GM23338 (cell line): ENCODE measurements at regions not wholly inside any gene's neighbourhood (a gene's known extent, or its start where the extent isn't known, plus 50 kb on each side); places are given as distances from the start of the nearest gene placed in this dataset.
A peak's percentile ranks its signal among the peaks of the same experiment; 100 is the strongest.

Source experiments
- ATAC-seq: fragments of 200-7000 bp; cut with Tn5 transposase; 3 replicates; pipeline ENCODE4 v1.9.1; 2020
- DNase-seq: peaks from one replicate; pipeline ENCODE4 v3.0.0-alpha.2; 2015; ENCODE audit warnings: low spot score
- H2AFZ ChIP-seq: fragments of 200-600 bp; sonication (generic); 2 replicates; pipeline ENCODE4 v1.8.0; 2016; ENCODE audit warnings: antibody characterized with exemption, mild to moderate bottlenecking, moderate library complexity
- H3F3A ChIP-seq: fragments of 200-600 bp; sonication (generic); replicated peaks from 2 replicates; pipeline ENCODE4 v1.8.0; 2017; ENCODE audit warnings: antibody characterized with exemption, mixed run types, low read depth
- H3K27ac ChIP-seq: fragments of 200-600 bp; sonication (generic); 2 replicates; pipeline ENCODE4 v1.6.1; 2016; ENCODE audit warnings: low read depth
- H3K27me3 ChIP-seq: fragments of 200-600 bp; sonication (generic); 2 replicates; pipeline ENCODE4 v1.8.0; 2016; ENCODE audit warnings: mild to moderate bottlenecking, mixed run types, moderate library complexity; ENCODE audit not compliant: insufficient read depth
- H3K36me3 ChIP-seq: fragments of 200-600 bp; sonication (generic); 2 replicates; pipeline ENCODE4 v1.8.0; 2016; ENCODE audit warnings: mild to moderate bottlenecking; ENCODE audit not compliant: insufficient read depth
- H3K4me1 ChIP-seq: fragments of 200-600 bp; sonication (generic); 2 replicates; pipeline ENCODE4 v1.8.0; 2016; ENCODE audit warnings: mild to moderate bottlenecking, moderate library complexity; ENCODE audit not compliant: insufficient read depth
- H3K4me2 ChIP-seq: fragments of 200-600 bp; sonication (generic); 2 replicates; pipeline ENCODE4 v1.7.1; 2017; ENCODE audit warnings: mixed run types
- H3K4me3 ChIP-seq: fragments of 200-600 bp; sonication (generic); 2 replicates; pipeline ENCODE4 v1.6.1; 2016; ENCODE audit warnings: mixed run types
- H3K79me2 ChIP-seq: fragments of 200-600 bp; sonication (generic); replicated peaks from 2 replicates; pipeline ENCODE4 v1.8.0; 2017; ENCODE audit warnings: mild to moderate bottlenecking; ENCODE audit not compliant: insufficient read depth
- H3K9me2 ChIP-seq: fragments of 200-600 bp; sonication (generic); 2 replicates; pipeline ENCODE4 v1.8.0; 2017; ENCODE audit not compliant: insufficient read depth
- H4K20me1 ChIP-seq: fragments of 200-600 bp; sonication (generic); replicated peaks from 2 replicates; pipeline ENCODE4 v1.8.0; 2017; ENCODE audit warnings: mild to moderate bottlenecking; ENCODE audit not compliant: insufficient read depth
- H3K27ac Mint-ChIP-seq: 2 replicates; pipeline ENCODE4 v1.8.0; 2020; ENCODE audit warnings: inconsistent platforms, mild to moderate bottlenecking, moderate library complexity, mixed read lengths
- H3K27me3 Mint-ChIP-seq: 3 replicates; pipeline ENCODE4 v1.8.0; 2022; ENCODE audit warnings: low read depth, mild to moderate bottlenecking, moderate library complexity, mixed read lengths, inconsistent platforms; ENCODE audit not compliant: insufficient read depth, poor library complexity
- H3K36me3 Mint-ChIP-seq: 3 replicates; pipeline ENCODE4 v1.8.0; 2021; ENCODE audit warnings: low read depth, mild to moderate bottlenecking, inconsistent platforms, moderate library complexity, mixed read lengths
- H3K4me1 Mint-ChIP-seq: 3 replicates; pipeline ENCODE4 v1.8.0; 2020; ENCODE audit warnings: mild to moderate bottlenecking, inconsistent platforms, mixed read lengths
- H3K4me3 Mint-ChIP-seq: 3 replicates; pipeline ENCODE4 v1.8.0; 2021; ENCODE audit warnings: moderate library complexity, mild to moderate bottlenecking, inconsistent platforms, mixed read lengths
- H3K9me3 Mint-ChIP-seq: 3 replicates; pipeline ENCODE4 v1.8.0; 2020; ENCODE audit warnings: moderate library complexity, mild to moderate bottlenecking, inconsistent platforms, mixed read lengths
- CREB1 ChIP-seq: fragments of 250-450 bp; sonication (Bioruptor Pico); IDR thresholded peaks from 2 replicates; pipeline ENCODE4 v1.5.0; 2020; ENCODE audit warnings: low read depth, mild to moderate bottlenecking, moderate library complexity
- EZH2 ChIP-seq: fragments of 200-600 bp; sonication (generic); IDR thresholded peaks from one replicate; pipeline ENCODE4 v1.8.0; 2017; ENCODE audit warnings: antibody characterized with exemption, mild to moderate bottlenecking, low read depth; ENCODE audit not compliant: unreplicated experiment
- EZH2phosphoT487 ChIP-seq: fragments of 200-600 bp; sonication (generic); IDR thresholded peaks from one replicate; pipeline ENCODE4 v1.8.1; 2018; ENCODE audit warnings: antibody characterized with exemption; ENCODE audit not compliant: unreplicated experiment
- JUNB ChIP-seq: IDR thresholded peaks from one replicate; pipeline ENCODE4 v1.6.1; 2016; ENCODE audit warnings: antibody characterized with exemption; ENCODE audit not compliant: unreplicated experiment
- NANOG ChIP-seq: IDR thresholded peaks from 2 replicates; pipeline ENCODE4 v1.6.1; 2016; ENCODE audit warnings: antibody characterized with exemption, borderline replicate concordance
- POLR2AphosphoS5 ChIP-seq: IDR thresholded peaks from 2 replicates; pipeline ENCODE4 v1.6.1; 2016; ENCODE audit warnings: antibody characterized with exemption, low read depth
- STAT1 ChIP-seq: IDR thresholded peaks from one replicate; pipeline ENCODE4 v1.6.1; 2016; ENCODE audit warnings: antibody characterized with exemption; ENCODE audit not compliant: unreplicated experiment
- ZNF114 ChIP-seq: fragments of 250-450 bp; sonication (Bioruptor Pico); IDR thresholded peaks from 2 replicates; pipeline ENCODE4 v1.5.0; 2020; ENCODE audit warnings: mild to moderate bottlenecking, moderate library complexity
- TF ChIP-seq, protein P1 (sequence below), 2 experiments: fragments of 200-600 bp in 1 of 2; sonication (generic) in 1 of 2; conservative IDR thresholded peaks; 2 replicates each; pipeline versions ENCODE4 v1.5.1 to v1.6.1; 2016 to 2017; ENCODE audit warnings: antibody characterized with exemption in 2 of 2, low read depth in 2 of 2, mild to moderate bottlenecking in 2 of 2, moderate library complexity in 1 of 2
- TF ChIP-seq, protein P2 (sequence below): fragments of 250-450 bp; sonication (Bioruptor Pico); IDR thresholded peaks from 2 replicates; pipeline ENCODE4 v1.5.0; 2020; ENCODE audit warnings: mild to moderate bottlenecking, moderate library complexity
- TF ChIP-seq, protein P3 (sequence below): IDR thresholded peaks from one replicate; pipeline ENCODE4 v1.6.1; 2018; ENCODE audit warnings: antibody characterized with exemption; ENCODE audit not compliant: unreplicated experiment

DNA sequence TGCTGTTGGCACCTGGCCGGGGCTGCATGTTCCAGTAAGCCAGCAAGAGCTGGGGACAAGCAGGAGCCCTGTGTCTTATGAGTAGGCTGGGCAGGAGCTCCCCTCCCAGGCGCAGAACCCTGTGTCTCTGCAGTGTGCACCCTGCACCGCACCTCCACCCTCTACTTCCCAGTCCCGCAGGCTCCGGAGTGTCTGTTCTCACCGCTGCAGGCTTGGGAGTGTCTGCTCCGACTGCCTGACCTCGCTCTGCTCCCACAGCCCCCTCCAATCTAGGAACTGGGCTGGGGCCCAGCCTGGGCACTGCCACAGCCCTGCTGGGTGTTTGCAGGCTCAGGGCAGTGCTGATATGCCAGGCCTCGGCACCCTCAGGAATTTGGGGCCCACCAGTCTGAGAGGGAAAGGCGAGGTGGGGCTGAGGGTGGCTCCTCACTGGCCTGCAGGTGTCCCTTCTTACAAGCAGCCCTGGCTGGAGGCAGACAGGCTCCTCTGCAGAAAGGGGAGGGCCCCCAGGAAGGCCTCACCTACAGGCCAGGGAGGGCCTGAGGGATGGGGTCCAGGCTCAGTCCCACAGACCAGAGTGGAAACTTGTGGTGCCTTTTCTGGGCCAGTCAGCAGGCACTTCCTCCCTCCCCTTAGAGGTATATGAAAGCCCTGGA lies 871.6 kb upstream of the GJE1 start (continued):
- TF ChIP-seq, protein P1, sequence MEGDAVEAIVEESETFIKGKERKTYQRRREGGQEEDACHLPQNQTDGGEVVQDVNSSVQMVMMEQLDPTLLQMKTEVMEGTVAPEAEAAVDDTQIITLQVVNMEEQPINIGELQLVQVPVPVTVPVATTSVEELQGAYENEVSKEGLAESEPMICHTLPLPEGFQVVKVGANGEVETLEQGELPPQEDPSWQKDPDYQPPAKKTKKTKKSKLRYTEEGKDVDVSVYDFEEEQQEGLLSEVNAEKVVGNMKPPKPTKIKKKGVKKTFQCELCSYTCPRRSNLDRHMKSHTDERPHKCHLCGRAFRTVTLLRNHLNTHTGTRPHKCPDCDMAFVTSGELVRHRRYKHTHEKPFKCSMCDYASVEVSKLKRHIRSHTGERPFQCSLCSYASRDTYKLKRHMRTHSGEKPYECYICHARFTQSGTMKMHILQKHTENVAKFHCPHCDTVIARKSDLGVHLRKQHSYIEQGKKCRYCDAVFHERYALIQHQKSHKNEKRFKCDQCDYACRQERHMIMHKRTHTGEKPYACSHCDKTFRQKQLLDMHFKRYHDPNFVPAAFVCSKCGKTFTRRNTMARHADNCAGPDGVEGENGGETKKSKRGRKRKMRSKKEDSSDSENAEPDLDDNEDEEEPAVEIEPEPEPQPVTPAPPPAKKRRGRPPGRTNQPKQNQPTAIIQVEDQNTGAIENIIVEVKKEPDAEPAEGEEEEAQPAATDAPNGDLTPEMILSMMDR (conservative IDR thresholded peaks at IDR 0.05; ENCODE audit: low read depth in 2 of 2) = no peak
- no peak for TF ChIP-seq CREB1 (CRISPR knock-in tag)
- TF ChIP-seq STAT1 = no peak

DNA sequence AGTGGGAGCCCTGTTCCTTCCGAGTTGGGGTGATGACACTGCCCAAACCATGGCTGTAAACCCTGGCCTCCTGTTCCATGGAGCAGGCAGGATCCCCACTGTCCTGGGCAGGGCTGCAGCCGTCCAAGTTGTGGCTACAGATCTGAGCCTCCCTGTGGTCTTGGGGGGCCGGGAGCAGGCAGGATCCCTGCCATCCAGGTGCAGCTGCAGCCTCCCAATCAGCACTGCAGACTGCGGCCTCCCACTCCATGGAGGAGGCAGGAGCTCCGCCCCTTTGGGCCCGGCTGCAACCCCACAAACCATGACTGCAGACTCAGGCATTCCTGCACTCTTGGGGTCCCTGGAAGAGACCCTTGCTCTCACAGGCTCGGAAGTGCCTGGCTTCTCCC lies 872.1 kb upstream of the GJE1 start:
- DNase-seq (no peak), ATAC-seq (no peak)
- Histone ChIP-seq H3K4me2 (no peak overlapping the region), H2AFZ (0 out of 2 replicates have a peak overlapping the region, but pooled peaks have one; percentile 14), H3K4me1 (peaks cover 16% of the 10 kb centered on the region), H3K36me3 (no peaks in the 10 kb centered on the region), H3K79me2 (no peaks in the 10 kb centered on the region), H3K9me2 (no peaks in the 10 kb centered on the region), H4K20me1 (no peaks in the 10 kb centered on the region), H3K4me3 (no peak overlapping the region), H3K27me3 (no peaks in the 10 kb centered on the region), H3K27ac (no peak overlapping the region), H3F3A (no peaks in the 10 kb centered on the region)
- TF ChIP-seq JUNB = no peak
- no peak for TF ChIP-seq EZH2
- TF ChIP-seq, protein P2, sequence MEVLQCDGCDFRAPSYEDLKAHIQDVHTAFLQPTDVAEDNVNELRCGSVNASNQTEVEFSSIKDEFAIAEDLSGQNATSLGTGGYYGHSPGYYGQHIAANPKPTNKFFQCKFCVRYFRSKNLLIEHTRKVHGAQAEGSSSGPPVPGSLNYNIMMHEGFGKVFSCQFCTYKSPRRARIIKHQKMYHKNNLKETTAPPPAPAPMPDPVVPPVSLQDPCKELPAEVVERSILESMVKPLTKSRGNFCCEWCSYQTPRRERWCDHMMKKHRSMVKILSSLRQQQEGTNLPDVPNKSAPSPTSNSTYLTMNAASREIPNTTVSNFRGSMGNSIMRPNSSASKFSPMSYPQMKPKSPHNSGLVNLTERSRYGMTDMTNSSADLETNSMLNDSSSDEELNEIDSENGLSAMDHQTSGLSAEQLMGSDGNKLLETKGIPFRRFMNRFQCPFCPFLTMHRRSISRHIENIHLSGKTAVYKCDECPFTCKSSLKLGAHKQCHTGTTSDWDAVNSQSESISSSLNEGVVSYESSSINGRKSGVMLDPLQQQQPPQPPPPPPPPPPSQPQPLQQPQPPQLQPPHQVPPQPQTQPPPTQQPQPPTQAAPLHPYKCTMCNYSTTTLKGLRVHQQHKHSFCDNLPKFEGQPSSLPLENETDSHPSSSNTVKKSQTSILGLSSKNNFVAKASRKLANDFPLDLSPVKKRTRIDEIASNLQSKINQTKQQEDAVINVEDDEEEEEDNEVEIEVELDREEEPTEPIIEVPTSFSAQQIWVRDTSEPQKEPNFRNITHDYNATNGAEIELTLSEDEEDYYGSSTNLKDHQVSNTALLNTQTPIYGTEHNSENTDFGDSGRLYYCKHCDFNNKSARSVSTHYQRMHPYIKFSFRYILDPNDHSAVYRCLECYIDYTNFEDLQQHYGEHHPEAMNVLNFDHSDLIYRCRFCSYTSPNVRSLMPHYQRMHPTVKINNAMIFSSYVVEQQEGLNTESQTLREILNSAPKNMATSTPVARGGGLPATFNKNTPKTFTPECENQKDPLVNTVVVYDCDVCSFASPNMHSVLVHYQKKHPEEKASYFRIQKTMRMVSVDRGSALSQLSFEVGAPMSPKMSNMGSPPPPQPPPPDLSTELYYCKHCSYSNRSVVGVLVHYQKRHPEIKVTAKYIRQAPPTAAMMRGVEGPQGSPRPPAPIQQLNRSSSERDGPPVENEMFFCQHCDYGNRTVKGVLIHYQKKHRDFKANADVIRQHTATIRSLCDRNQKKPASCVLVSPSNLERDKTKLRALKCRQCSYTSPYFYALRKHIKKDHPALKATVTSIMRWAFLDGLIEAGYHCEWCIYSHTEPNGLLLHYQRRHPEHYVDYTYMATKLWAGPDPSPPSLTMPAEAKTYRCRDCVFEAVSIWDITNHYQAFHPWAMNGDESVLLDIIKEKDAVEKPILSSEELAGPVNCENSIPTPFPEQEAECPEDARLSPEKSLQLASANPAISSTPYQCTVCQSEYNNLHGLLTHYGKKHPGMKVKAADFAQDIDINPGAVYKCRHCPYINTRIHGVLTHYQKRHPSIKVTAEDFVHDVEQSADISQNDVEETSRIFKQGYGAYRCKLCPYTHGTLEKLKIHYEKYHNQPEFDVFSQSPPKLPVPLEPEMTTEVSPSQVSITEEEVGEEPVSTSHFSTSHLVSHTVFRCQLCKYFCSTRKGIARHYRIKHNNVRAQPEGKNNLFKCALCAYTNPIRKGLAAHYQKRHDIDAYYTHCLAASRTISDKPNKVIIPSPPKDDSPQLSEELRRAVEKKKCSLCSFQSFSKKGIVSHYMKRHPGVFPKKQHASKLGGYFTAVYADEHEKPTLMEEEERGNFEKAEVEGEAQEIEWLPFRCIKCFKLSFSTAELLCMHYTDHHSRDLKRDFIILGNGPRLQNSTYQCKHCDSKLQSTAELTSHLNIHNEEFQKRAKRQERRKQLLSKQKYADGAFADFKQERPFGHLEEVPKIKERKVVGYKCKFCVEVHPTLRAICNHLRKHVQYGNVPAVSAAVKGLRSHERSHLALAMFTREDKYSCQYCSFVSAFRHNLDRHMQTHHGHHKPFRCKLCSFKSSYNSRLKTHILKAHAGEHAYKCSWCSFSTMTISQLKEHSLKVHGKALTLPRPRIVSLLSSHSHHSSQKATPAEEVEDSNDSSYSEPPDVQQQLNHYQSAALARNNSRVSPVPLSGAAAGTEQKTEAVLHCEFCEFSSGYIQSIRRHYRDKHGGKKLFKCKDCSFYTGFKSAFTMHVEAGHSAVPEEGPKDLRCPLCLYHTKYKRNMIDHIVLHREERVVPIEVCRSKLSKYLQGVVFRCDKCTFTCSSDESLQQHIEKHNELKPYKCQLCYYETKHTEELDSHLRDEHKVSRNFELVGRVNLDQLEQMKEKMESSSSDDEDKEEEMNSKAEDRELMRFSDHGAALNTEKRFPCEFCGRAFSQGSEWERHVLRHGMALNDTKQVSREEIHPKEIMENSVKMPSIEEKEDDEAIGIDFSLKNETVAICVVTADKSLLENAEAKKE (CRISPR knock-in tag) = no peak
- TF ChIP-seq EZH2phosphoT487 = no peak
- no peak for TF ChIP-seq ZNF114 (CRISPR knock-in tag)
- TF ChIP-seq STAT1 = no peak
- no peak for TF ChIP-seq NANOG
- TF ChIP-seq, protein P3, sequence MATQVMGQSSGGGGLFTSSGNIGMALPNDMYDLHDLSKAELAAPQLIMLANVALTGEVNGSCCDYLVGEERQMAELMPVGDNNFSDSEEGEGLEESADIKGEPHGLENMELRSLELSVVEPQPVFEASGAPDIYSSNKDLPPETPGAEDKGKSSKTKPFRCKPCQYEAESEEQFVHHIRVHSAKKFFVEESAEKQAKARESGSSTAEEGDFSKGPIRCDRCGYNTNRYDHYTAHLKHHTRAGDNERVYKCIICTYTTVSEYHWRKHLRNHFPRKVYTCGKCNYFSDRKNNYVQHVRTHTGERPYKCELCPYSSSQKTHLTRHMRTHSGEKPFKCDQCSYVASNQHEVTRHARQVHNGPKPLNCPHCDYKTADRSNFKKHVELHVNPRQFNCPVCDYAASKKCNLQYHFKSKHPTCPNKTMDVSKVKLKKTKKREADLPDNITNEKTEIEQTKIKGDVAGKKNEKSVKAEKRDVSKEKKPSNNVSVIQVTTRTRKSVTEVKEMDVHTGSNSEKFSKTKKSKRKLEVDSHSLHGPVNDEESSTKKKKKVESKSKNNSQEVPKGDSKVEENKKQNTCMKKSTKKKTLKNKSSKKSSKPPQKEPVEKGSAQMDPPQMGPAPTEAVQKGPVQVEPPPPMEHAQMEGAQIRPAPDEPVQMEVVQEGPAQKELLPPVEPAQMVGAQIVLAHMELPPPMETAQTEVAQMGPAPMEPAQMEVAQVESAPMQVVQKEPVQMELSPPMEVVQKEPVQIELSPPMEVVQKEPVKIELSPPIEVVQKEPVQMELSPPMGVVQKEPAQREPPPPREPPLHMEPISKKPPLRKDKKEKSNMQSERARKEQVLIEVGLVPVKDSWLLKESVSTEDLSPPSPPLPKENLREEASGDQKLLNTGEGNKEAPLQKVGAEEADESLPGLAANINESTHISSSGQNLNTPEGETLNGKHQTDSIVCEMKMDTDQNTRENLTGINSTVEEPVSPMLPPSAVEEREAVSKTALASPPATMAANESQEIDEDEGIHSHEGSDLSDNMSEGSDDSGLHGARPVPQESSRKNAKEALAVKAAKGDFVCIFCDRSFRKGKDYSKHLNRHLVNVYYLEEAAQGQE = no peak
- TF ChIP-seq, protein P1 (conservative IDR thresholded peaks at IDR 0.05; ENCODE audit: low read depth in 2 of 2) = no peak
- TF ChIP-seq POLR2AphosphoS5 = no peak
- Mint-ChIP-seq H3K27me3 (no peaks in the 10 kb centered on the region), H3K36me3 (0 out of 3 replicates have a peak, but pooled peaks cover 4% of the 10 kb centered on the region), H3K4me3 (no peak overlapping the region), H3K4me1 (peaks cover 15% of the 10 kb centered on the region), H3K27ac (no peak overlapping the region), H3K9me3 (peaks cover 2% of the 10 kb centered on the region; the same call in 2 of the 3 replicates)
